A549 (cell line): ENCODE measurements at regions not wholly inside any gene's neighbourhood (a gene's known extent, or its start where the extent isn't known, plus 50 kb on each side); places are given as distances from the start of the nearest gene placed in this dataset.

Experiments
- ATAC-seq, 2 experiments: fragments of 200-7000 bp in 1 of 2; fragments of >200 bp in 1 of 2; cut with Nextera tagmentation in 1 of 2; cut with Tn5 transposase in 1 of 2; 3 replicates each; pipeline versions ENCODE4 v1.8.0 to v1.9.1; 2018 to 2020; ENCODE audit warnings: mild to moderate bottlenecking in 1 of 2, moderate library complexity in 1 of 2
- CTCF ChIA-PET: fragments of 300-600 bp; sonication (Branson Sonifier 250); formaldehyde crosslinking; extraction: SDS; loops from one replicate; lab custom pipeline; 2021; ENCODE audit warnings: antibody characterized with exemption, inconsistent platforms; lab: Yijun Ruan, JAX
- POLR2A ChIA-PET: fragments of 350-600 bp; formaldehyde crosslinking; extraction: SDS; loops from one replicate; lab custom pipeline; 2021; ENCODE audit warnings: antibody characterized with exemption, inconsistent platforms; lab: Yijun Ruan, JAX
- DNase-seq, 2 experiments: peaks; one replicate each; pipeline versions ENCODE4 v3.0.0 to v3.0.0-alpha.2; 2011 to 2016; ENCODE audit warnings: low read depth in 1 of 2, low spot score in 1 of 2
- FAIRE-seq: peaks from 2 replicates; lab custom pipeline; 2011; peaks lifted over from hg19 to GRCh38; lab: Jason Lieb, UNC
- H3K27ac ChIP-seq, 2 experiments: fragments of >200 bp; sonication (Bioruptor Twin); formaldehyde crosslinking; 3 replicates each; pipeline ENCODE4 v1.5.1; 2016 to 2017
- H3K4me1 ChIP-seq: fragments of >200 bp; sonication (Bioruptor Twin); formaldehyde crosslinking; 3 replicates; pipeline ENCODE4 v1.6.1; 2016
- H3K4me2 ChIP-seq: fragments of >200 bp; sonication (Bioruptor Twin); formaldehyde crosslinking; 3 replicates; pipeline ENCODE4 v1.6.1; 2016
- H3K4me3 ChIP-seq: fragments of >200 bp; sonication (Bioruptor Twin); formaldehyde crosslinking; 3 replicates; pipeline ENCODE4 v1.5.1; 2016
- H3K9me3 ChIP-seq: fragments of >200 bp; sonication (Bioruptor Twin); formaldehyde crosslinking; 3 replicates; pipeline ENCODE4 v1.6.1; 2016
- BHLHE40 ChIP-seq: IDR thresholded peaks from 2 replicates; pipeline ENCODE4 v1.6.1; 2012; ENCODE audit warnings: low read depth, low read length, inconsistent platforms
- CBX8 ChIP-seq: fragments of 200-600 bp; sonication (generic); IDR thresholded peaks from 2 replicates; pipeline ENCODE4 v1.6.1; 2016
- CHD2 ChIP-seq: fragments of 150-350 bp; IDR thresholded peaks from 2 replicates; pipeline ENCODE4 v1.6.1; 2014; ENCODE audit warnings: low read length; ENCODE audit not compliant: partially characterized antibody
- CHD4 ChIP-seq: fragments of 200-600 bp; sonication (generic); IDR thresholded peaks from 2 replicates; pipeline ENCODE4 v1.6.1; 2016; ENCODE audit warnings: antibody characterized with exemption, mild to moderate bottlenecking, borderline replicate concordance
- EHMT2 ChIP-seq: fragments of 200-600 bp; sonication (generic); IDR thresholded peaks from 2 replicates; pipeline ENCODE4 v1.6.1; 2016; ENCODE audit warnings: antibody characterized with exemption, low read depth, mild to moderate bottlenecking, moderate library complexity
- ELK1 ChIP-seq: fragments of 150-350 bp; IDR thresholded peaks from 2 replicates; pipeline ENCODE4 v1.6.1; 2014; ENCODE audit warnings: low read depth, mild to moderate bottlenecking, low read length
- EP300 ChIP-seq, 2 experiments: fragments of >200 bp; sonication (Bioruptor Twin); formaldehyde crosslinking; IDR thresholded peaks; 2 replicates in 1 of 2; 3 replicates in 1 of 2; pipeline ENCODE4 v1.6.1; 2016 to 2017
- ESRRA ChIP-seq: fragments of 150-350 bp; IDR thresholded peaks from 2 replicates; pipeline ENCODE4 v1.6.1; 2014; ENCODE audit warnings: mild to moderate bottlenecking, low read length, borderline replicate concordance
- HDAC2 ChIP-seq: fragments of 200-600 bp; sonication (generic); IDR thresholded peaks from 2 replicates; pipeline ENCODE4 v1.6.1; 2016
- HES2 ChIP-seq: fragments of >200 bp; sonication (Bioruptor Twin); formaldehyde crosslinking; IDR thresholded peaks from 2 replicates; pipeline ENCODE4 v1.6.1; 2016
- HMGXB4 ChIP-seq: fragments of 250-450 bp; sonication (Bioruptor Pico); IDR thresholded peaks from 2 replicates; pipeline ENCODE4 v1.5.0; 2021; ENCODE audit warnings: mild to moderate bottlenecking, moderate library complexity, borderline replicate concordance
- HOXA7 ChIP-seq: fragments of 250-450 bp; sonication (Bioruptor Pico); IDR thresholded peaks from 2 replicates; pipeline ENCODE4 v1.5.0; 2020; ENCODE audit warnings: mild to moderate bottlenecking, moderate library complexity
- JUNB ChIP-seq: fragments of >200 bp; sonication (Bioruptor Twin); formaldehyde crosslinking; IDR thresholded peaks from 2 replicates; pipeline ENCODE4 v1.6.1; 2016
- KDM5A ChIP-seq: fragments of 200-600 bp; sonication (generic); IDR thresholded peaks from 2 replicates; pipeline ENCODE4 v1.6.1; 2016; ENCODE audit warnings: antibody characterized with exemption, mild to moderate bottlenecking
- MAX ChIP-seq: IDR thresholded peaks from 2 replicates; pipeline ENCODE4 v1.6.1; 2012
- MAZ ChIP-seq: fragments of 150-350 bp; IDR thresholded peaks from 2 replicates; pipeline ENCODE4 v1.6.1; 2014; ENCODE audit warnings: antibody characterized with exemption, low read depth, low read length, borderline replicate concordance
- NFE2L2 ChIP-seq: fragments of 150-350 bp; conservative IDR thresholded peaks from 2 replicates; pipeline ENCODE4 v1.6.1; 2014; ENCODE audit warnings: low read length
- NPAS2 ChIP-seq: fragments of 250-450 bp; sonication (Bioruptor Pico); IDR thresholded peaks from 2 replicates; pipeline ENCODE4 v1.8.0; 2022; ENCODE audit warnings: mild to moderate bottlenecking, moderate library complexity, borderline replicate concordance
- POLR2AphosphoS2 ChIP-seq: conservative IDR thresholded peaks from 2 replicates; pipeline ENCODE4 v1.6.1; 2012; ENCODE audit warnings: low read length, improper control_type of control experiment, inconsistent platforms
- RAD21 ChIP-seq, 2 experiments: fragments of >200 bp in 1 of 2; sonication (Bioruptor Twin) in 1 of 2; formaldehyde crosslinking in 1 of 2; IDR thresholded peaks in 1 of 2; conservative IDR thresholded peaks in 1 of 2; 2 replicates in 1 of 2; 3 replicates in 1 of 2; pipeline ENCODE4 v1.6.1; 2012 to 2018; ENCODE audit warnings: inconsistent platforms in 1 of 2
- RCOR1 ChIP-seq: fragments of 150-350 bp; IDR thresholded peaks from 2 replicates; pipeline ENCODE4 v1.6.1; 2014; ENCODE audit warnings: antibody characterized with exemption, low read length, low read depth
- SMC3 ChIP-seq: fragments of >200 bp; sonication (Bioruptor Twin); formaldehyde crosslinking; IDR thresholded peaks from 3 replicates; pipeline ENCODE4 v1.6.1; 2018; ENCODE audit warnings: inconsistent platforms
- ZC3H11A ChIP-seq: fragments of 450-650 bp; IDR thresholded peaks from 2 replicates; pipeline ENCODE4 v1.6.1; 2014; ENCODE audit warnings: antibody characterized with exemption, mild to moderate bottlenecking
- ZFP36 ChIP-seq: fragments of 450-650 bp; IDR thresholded peaks from 2 replicates; pipeline ENCODE4 v1.6.1; 2014; ENCODE audit warnings: borderline replicate concordance; ENCODE audit not compliant: partially characterized antibody
- WGBS: methylation state at CpG from one replicate; pipeline ENCODE4 v1.1.6; 2017; ENCODE audit errors: missing lambda C conversion rate; 5-methylcytosine and 5-hydroxymethylcytosine counted together

GRCh38 chr3:139814646-139815045 is 120.3 kb upstream of the CLSTN2 start:
- CTCF ChIA-PET, result no interaction called here
- POLR2A ChIA-PET, result no interaction called here
- no peak overlapping the region for H3K27ac ChIP-seq
- H3K9me3 ChIP-seq, result no peaks in the 10 kb centered on the region
- no peak overlapping the region for H3K4me3 ChIP-seq
- no peak overlapping the region for H3K4me2 ChIP-seq
- WGBS, result 1% methylated on average over 7 of the region's 7 CpGs
- FAIRE-seq (no peak), DNase-seq (no peak), ATAC-seq (no peak)
- no peaks in the 10 kb centered on the region for H3K4me1 ChIP-seq
- TF ChIP-seq SMC3 (no peak), HMGXB4 (CRISPR knock-in tag) (no peak)
- TF ChIP-seq, all 56 proteins: peak for 0

- DNase-seq, result no peak
- POLR2A ChIA-PET, result no interaction called here
- Histone ChIP-seq H3K9me3 (no peaks in the 10 kb centered on the region), H3K4me1 (no peaks in the 10 kb centered on the region), H3K27ac (no peak overlapping the region), H3K4me3 (no peak overlapping the region), H3K4me2 (no peak overlapping the region)
- no peak for ATAC-seq
- TF ChIP-seq NPAS2 (CRISPR knock-in tag) (no peak), ZFP36 (no peak), HES2 (no peak), NFE2L2 (no peak), HOXA7 (no peak), EP300 (IDR thresholded peaks at IDR 0.05) (no peak)
- CTCF ChIA-PET, result no interaction called here
- FAIRE-seq, result no peak
Observed at GRCh38 chr3:139811331-139811730, 123.7 kb upstream of the CLSTN2 start.

- TF ChIP-seq CHD2, result no peak
- no peak for TF ChIP-seq ELK1
- TF ChIP-seq JUNB, result no peak
- no peak for TF ChIP-seq RCOR1
- TF ChIP-seq MAX, result no peak
- TF ChIP-seq ZC3H11A, result no peak
- TF ChIP-seq BHLHE40, result no peak
- no peak for TF ChIP-seq EHMT2
- TF ChIP-seq POLR2AphosphoS2, result no peak
- TF ChIP-seq CBX8, result no peak
- TF ChIP-seq NPAS2 (CRISPR knock-in tag), result no peak
- no peak for TF ChIP-seq RAD21 (conservative IDR thresholded peaks at IDR 0.05 in 1 of 2, IDR thresholded peaks at IDR 0.05 in 1 of 2)
- no peak for TF ChIP-seq ESRRA
- no peak for TF ChIP-seq KDM5A
- no peak for TF ChIP-seq CHD4
- TF ChIP-seq MAZ, result no peak
- TF ChIP-seq HDAC2, result no peak
- no peak for ATAC-seq
- H3K9me3 ChIP-seq, result no peaks in the 10 kb centered on the region
- WGBS, result 2% methylated on average over 5 of the region's 5 CpGs
- no peak overlapping the region for H3K4me2 ChIP-seq
- H3K4me1 ChIP-seq, result no peaks in the 10 kb centered on the region
- CTCF ChIA-PET, result no interaction called here
- FAIRE-seq, result no peak
- DNase-seq, result no peak
- no peak overlapping the region for H3K27ac ChIP-seq
- POLR2A ChIA-PET, result no interaction called here
- no peak overlapping the region for H3K4me3 ChIP-seq
Observed at GRCh38 chr3:139808201-139808600, 126.8 kb upstream of the CLSTN2 start.
